ENCODE measurements at regions not wholly inside any gene's neighbourhood (a gene's known extent, or its start where the extent isn't known, plus 50 kb on each side); places are given as distances from the start of the nearest gene placed in this dataset.

DNA sequence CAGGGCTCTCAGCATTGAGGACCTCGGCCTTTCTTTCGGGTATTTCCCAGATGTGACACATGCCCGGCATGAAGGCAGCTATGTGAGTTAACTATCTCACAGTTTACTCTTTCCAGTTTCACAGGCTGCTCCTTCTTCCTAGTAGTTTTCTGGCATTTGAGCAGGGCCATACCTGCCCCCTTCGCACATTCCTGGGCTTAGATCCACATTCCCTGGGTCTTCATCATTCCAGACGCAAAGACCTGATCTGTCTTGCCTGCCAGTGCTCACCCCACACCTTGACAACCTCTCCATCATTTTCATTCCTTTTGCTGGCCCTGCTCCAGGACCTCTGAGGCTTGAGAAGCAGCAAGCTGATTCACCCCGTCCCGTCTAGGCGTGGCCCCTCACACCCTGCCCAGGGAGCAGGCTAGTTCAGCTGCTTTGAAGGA, 227.5 kb downstream of the WDR11 start:
- Histone ChIP-seq H3K27me3 (ENCODE audit: insufficient read depth, low read length, poor library complexity) (no peaks in the 10 kb centered on the region), H3K36me3 (ENCODE audit: control insufficient read depth, insufficient read depth, low read length) (no peaks in the 10 kb centered on the region), H3K23ac (ENCODE audit: low read length) (no peak overlapping the region), H3K56ac (ENCODE audit: low read length) (no peak overlapping the region), H3K4ac (ENCODE audit: low read depth, low read length) (no peak overlapping the region), H4K8ac (ENCODE audit: low read depth, low read length) (no peak overlapping the region), H3K18ac (ENCODE audit: low read length) (no peak overlapping the region), H3K27ac (ENCODE audit: low read depth, low read length) (no peak overlapping the region), H2BK5ac (ENCODE audit: low read length) (no peak overlapping the region), H4K5ac (ENCODE audit: low read length) (no peak overlapping the region), H3K4me1 (ENCODE audit: control insufficient read depth, low read depth, low read length) (no peaks in the 10 kb centered on the region), H3K79me1 (ENCODE audit: low read length) (no peaks in the 10 kb centered on the region), H3K9ac (ENCODE audit: low read length) (no peak overlapping the region), H3K4me2 (ENCODE audit: low read length) (no peak overlapping the region), H3K4me3 (ENCODE audit: low read length) (no peak overlapping the region), H2AK5ac (ENCODE audit: low read length) (no peak overlapping the region), H2BK120ac (ENCODE audit: low read depth, low read length) (no peak overlapping the region), H3K79me2 (ENCODE audit: control insufficient read depth, insufficient read depth, low read length) (no peaks in the 10 kb centered on the region), H2BK15ac (replicated peaks; ENCODE audit: low read depth) (no peak overlapping the region)
- no CpG with 5 or more reads among the region's 8 CpGs for WGBS (ENCODE audit: extremely low coverage, insufficient coverage, low lambda C conversion rate)
- peak; percentile 74 for DNase-seq

- no CpG with 5 or more reads among the region's 6 CpGs for WGBS (ENCODE audit: extremely low coverage, insufficient coverage, low lambda C conversion rate)
- Histone ChIP-seq H2BK5ac (ENCODE audit: low read length) (no peak overlapping the region), H3K18ac (ENCODE audit: low read length) (no peak overlapping the region), H2BK15ac (replicated peaks; ENCODE audit: low read depth) (no peak overlapping the region), H2BK120ac (ENCODE audit: low read depth, low read length) (no peak overlapping the region), H3K27ac (ENCODE audit: low read depth, low read length) (no peak overlapping the region), H3K9ac (ENCODE audit: low read length) (no peak overlapping the region), H3K79me2 (ENCODE audit: control insufficient read depth, insufficient read depth, low read length) (no peaks in the 10 kb centered on the region), H4K8ac (ENCODE audit: low read depth, low read length) (no peak overlapping the region), H3K4ac (ENCODE audit: low read depth, low read length) (no peak overlapping the region), H3K4me2 (ENCODE audit: low read length) (no peak overlapping the region), H2AK5ac (ENCODE audit: low read length) (no peak overlapping the region), H3K27me3 (ENCODE audit: insufficient read depth, low read length, poor library complexity) (no peaks in the 10 kb centered on the region), H4K5ac (ENCODE audit: low read length) (no peak overlapping the region), H3K36me3 (ENCODE audit: control insufficient read depth, insufficient read depth, low read length) (no peaks in the 10 kb centered on the region), H3K4me1 (ENCODE audit: control insufficient read depth, low read depth, low read length) (peaks cover 2% of the 10 kb centered on the region), H3K23ac (ENCODE audit: low read length) (no peak overlapping the region), H3K56ac (ENCODE audit: low read length) (no peak overlapping the region), H3K4me3 (ENCODE audit: low read length) (no peak overlapping the region), H3K79me1 (ENCODE audit: low read length) (no peaks in the 10 kb centered on the region)
- no peak for DNase-seq
These were observed 228.1 kb downstream of the WDR11 start for GRCh38 chr10:121079226-121079625.

GRCh38 chr10:121080281-121080891, 229.2 kb downstream of the WDR11 start:
- Histone ChIP-seq H3K36me3 (ENCODE audit: control insufficient read depth, insufficient read depth, low read length) (no peaks in the 10 kb centered on the region), H3K4me1 (ENCODE audit: control insufficient read depth, low read depth, low read length) (peaks cover 5% of the 10 kb centered on the region), H3K23ac (ENCODE audit: low read length) (no peak overlapping the region), H3K4me2 (ENCODE audit: low read length) (no peak overlapping the region), H3K56ac (ENCODE audit: low read length) (no peak overlapping the region), H2BK15ac (replicated peaks; ENCODE audit: low read depth) (no peak overlapping the region), H3K9ac (ENCODE audit: low read length) (no peak overlapping the region), H2BK5ac (ENCODE audit: low read length) (no peak overlapping the region), H3K18ac (ENCODE audit: low read length) (no peak overlapping the region), H3K79me2 (ENCODE audit: control insufficient read depth, insufficient read depth, low read length) (no peaks in the 10 kb centered on the region), H3K4me3 (ENCODE audit: low read length) (no peak overlapping the region), H3K27ac (ENCODE audit: low read depth, low read length) (no peak overlapping the region), H2AK5ac (ENCODE audit: low read length) (no peak overlapping the region), H3K79me1 (ENCODE audit: low read length) (no peaks in the 10 kb centered on the region), H4K5ac (ENCODE audit: low read length) (no peak overlapping the region), H4K8ac (ENCODE audit: low read depth, low read length) (no peak overlapping the region), H2BK120ac (ENCODE audit: low read depth, low read length) (no peak overlapping the region), H3K27me3 (ENCODE audit: insufficient read depth, low read length, poor library complexity) (no peaks in the 10 kb centered on the region), H3K4ac (ENCODE audit: low read depth, low read length) (no peak overlapping the region)
- peak; percentile 73 for DNase-seq
- WGBS (ENCODE audit: extremely low coverage, insufficient coverage, low lambda C conversion rate) = no CpG with 5 or more reads among the region's 7 CpGs

- no peak overlapping the region for H3K27ac ChIP-seq (ENCODE audit: low read depth, low read length)
- DNase-seq = no peak
- no CpG with 5 or more reads among the region's 3 CpGs for WGBS (ENCODE audit: extremely low coverage, insufficient coverage, low lambda C conversion rate)
- H3K4ac ChIP-seq (ENCODE audit: low read depth, low read length) = no peak overlapping the region
- no peak overlapping the region for H3K18ac ChIP-seq (ENCODE audit: low read length)
- no peak overlapping the region for H2BK120ac ChIP-seq (ENCODE audit: low read depth, low read length)
- H3K4me2 ChIP-seq (ENCODE audit: low read length) = no peak overlapping the region
- no peaks in the 10 kb centered on the region for H3K79me1 ChIP-seq (ENCODE audit: low read length)
- H4K5ac ChIP-seq (ENCODE audit: low read length) = no peak overlapping the region
- no peak overlapping the region for H3K23ac ChIP-seq (ENCODE audit: low read length)
- no peak overlapping the region for H2BK5ac ChIP-seq (ENCODE audit: low read length)
- H3K36me3 ChIP-seq (ENCODE audit: control insufficient read depth, insufficient read depth, low read length) = no peaks in the 10 kb centered on the region
- no peak overlapping the region for H2BK15ac ChIP-seq (replicated peaks; ENCODE audit: low read depth)
- H3K56ac ChIP-seq (ENCODE audit: low read length) = no peak overlapping the region
- H4K8ac ChIP-seq (ENCODE audit: low read depth, low read length) = no peak overlapping the region
- H3K9ac ChIP-seq (ENCODE audit: low read length) = no peak overlapping the region
- no peak overlapping the region for H3K4me3 ChIP-seq (ENCODE audit: low read length)
- H2AK5ac ChIP-seq (ENCODE audit: low read length) = no peak overlapping the region
- no peaks in the 10 kb centered on the region for H3K27me3 ChIP-seq (ENCODE audit: insufficient read depth, low read length, poor library complexity)
- H3K4me1 ChIP-seq (ENCODE audit: control insufficient read depth, low read depth, low read length) = peaks cover 5% of the 10 kb centered on the region
- no peaks in the 10 kb centered on the region for H3K79me2 ChIP-seq (ENCODE audit: control insufficient read depth, insufficient read depth, low read length)
These were observed 230.1 kb downstream of the WDR11 start for GRCh38 chr10:121081306-121081705.

- no peak overlapping the region for H3K4me3 ChIP-seq (ENCODE audit: low read length)
These were observed 231.8 kb downstream of the WDR11 start for GRCh38 chr10:121082984-121083383.

More at GRCh38 chr10:121082984-121083383, 231.8 kb downstream of the WDR11 start:
- Histone ChIP-seq H3K18ac (ENCODE audit: low read length) (no peak overlapping the region), H3K4me2 (ENCODE audit: low read length) (no peak overlapping the region), H4K5ac (ENCODE audit: low read length) (no peak overlapping the region), H3K79me2 (ENCODE audit: control insufficient read depth, insufficient read depth, low read length) (no peaks in the 10 kb centered on the region), H3K27me3 (ENCODE audit: insufficient read depth, low read length, poor library complexity) (no peaks in the 10 kb centered on the region), H2BK15ac (replicated peaks; ENCODE audit: low read depth) (no peak overlapping the region), H3K79me1 (ENCODE audit: low read length) (no peaks in the 10 kb centered on the region), H3K9ac (ENCODE audit: low read length) (no peak overlapping the region), H3K4me1 (ENCODE audit: control insufficient read depth, low read depth, low read length) (peaks cover 5% of the 10 kb centered on the region), H2BK5ac (ENCODE audit: low read length) (no peak overlapping the region), H3K4ac (ENCODE audit: low read depth, low read length) (no peak overlapping the region), H2BK120ac (ENCODE audit: low read depth, low read length) (no peak overlapping the region), H3K27ac (ENCODE audit: low read depth, low read length) (no peak overlapping the region), H2AK5ac (ENCODE audit: low read length) (no peak overlapping the region), H3K23ac (ENCODE audit: low read length) (no peak overlapping the region), H3K36me3 (ENCODE audit: control insufficient read depth, insufficient read depth, low read length) (no peaks in the 10 kb centered on the region), H3K56ac (ENCODE audit: low read length) (no peak overlapping the region), H4K8ac (ENCODE audit: low read depth, low read length) (no peak overlapping the region)
- no peak for DNase-seq
- WGBS (ENCODE audit: extremely low coverage, insufficient coverage, low lambda C conversion rate) = no CpG with 5 or more reads among the region's 3 CpGs
